DMS79 (cell line): ENCODE measurements at regions not wholly inside any gene's neighbourhood (a gene's known extent, or its start where the extent isn't known, plus 50 kb on each side); places are given as distances from the start of the nearest gene placed in this dataset.
"Not testable (repeated sequence)": the region's sequence is repeated elsewhere in the genome, so short reads cannot be mapped to it uniquely, and the experiment has no call there.

Source experiments
- DNase-seq: peaks from one replicate; lab custom pipeline; 2025; lab: John Stamatoyannopoulos, UW

DNA sequence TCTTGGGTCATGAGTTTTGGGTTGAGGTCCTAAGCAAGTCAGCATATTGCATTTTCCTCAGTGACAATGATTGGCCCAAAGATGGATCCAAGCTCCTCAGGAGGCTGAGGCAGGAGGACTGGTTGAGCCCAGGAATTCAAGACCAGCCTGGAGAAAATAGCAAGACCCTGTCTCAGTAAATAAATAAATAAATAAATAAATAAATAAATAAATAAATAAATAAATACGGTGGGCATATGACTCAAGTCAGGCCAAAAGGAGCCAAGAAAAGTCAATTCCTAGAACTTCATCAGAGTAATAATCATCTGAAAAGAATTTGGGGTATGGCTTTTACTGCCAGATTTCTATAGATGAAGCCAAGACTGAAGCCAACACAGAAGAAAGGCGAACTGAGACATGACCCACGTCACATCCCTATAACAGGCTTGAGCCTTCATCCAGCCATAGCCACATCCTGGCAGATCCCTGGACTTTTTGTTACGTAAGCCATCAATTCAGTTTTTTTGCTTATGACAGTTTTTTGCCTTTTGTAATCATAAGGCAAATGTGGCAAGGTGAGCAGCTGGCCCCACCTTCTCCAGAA is 88.5 kb upstream of the NFASC start:
- DNase-seq = no peak

DNA sequence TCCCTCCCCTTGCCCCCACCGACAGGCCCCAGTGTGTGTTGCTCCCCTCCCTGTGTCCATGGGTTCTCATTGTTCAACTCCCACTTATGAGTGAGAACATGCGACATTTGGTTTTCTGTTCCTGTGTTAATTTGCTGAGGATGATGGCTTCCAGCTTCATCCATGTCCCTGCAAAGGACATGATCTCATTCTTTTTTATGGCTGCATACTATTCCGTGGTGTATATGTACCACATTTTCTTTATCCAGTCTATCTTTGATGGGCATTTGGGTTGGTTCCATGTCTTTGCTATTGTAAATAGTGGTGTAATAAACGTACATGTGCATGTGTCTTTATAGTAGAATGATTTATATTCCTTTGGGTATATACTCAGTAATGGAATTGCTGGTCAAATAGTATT is 85.6 kb upstream of the NFASC start:
- not testable (repeated sequence) for DNase-seq

DNA sequence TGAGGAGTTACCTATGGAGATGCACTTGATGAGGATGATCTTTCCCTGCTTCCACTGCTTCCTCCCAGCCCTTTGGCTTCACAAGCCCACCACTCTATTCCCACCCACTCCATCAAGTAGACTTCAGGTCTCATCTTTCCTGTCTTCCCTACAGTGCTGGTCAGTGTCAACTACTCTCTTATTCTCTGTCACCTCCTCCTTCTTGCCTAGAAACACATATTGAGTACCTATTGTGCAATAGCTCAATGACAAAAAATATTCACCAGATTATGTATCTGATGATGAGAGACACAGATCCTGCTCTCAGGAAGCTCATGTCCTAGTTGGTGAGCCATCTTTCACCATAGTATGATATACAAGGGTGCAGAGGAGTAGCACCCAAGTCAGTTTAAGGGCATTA is 82.2 kb upstream of the NFASC start:
- no peak for DNase-seq

DNA sequence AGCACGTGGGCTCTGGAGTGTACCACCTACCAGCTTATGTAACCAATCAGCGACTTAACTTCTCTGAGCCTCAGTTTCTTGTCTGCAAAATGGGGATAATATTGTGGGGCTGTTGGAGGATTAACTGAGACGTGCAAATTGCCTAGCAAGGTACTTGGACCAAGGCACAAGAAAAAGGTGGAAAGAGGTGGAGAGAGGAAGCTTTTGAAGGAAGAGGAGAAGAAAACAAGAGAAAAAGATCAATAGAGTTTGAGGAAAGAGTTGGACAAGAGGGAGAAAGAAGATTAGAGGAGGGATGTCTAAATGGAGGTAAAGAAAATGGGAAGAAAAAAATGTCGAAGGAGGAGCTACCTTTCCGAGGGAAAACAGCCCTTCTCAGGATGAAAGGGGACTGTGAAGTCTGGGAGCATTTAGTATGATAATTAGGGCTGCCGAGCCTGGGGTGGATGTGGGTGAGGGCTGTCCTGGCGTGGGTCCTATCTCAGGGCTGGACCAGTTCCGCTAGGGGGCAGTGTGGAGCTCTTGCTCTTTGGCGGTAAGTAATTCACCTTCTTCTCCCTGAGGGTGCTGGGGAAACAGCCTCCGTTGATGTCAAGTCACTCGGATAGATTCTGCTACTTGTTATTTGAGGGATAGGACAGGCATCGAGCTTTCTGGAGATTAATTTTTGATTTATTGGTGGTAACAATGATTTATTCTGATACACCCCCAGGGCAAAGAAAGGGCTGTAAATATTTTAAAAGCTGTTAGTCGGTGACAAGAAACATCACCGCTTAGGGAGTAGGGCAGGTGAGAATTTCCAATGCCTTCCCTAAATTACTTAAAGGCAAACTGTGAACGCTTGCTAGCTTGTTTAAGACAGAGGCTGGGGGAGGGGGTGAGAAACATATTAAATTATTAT is 79.0 kb upstream of the NFASC start:
- no peak for DNase-seq

DNA sequence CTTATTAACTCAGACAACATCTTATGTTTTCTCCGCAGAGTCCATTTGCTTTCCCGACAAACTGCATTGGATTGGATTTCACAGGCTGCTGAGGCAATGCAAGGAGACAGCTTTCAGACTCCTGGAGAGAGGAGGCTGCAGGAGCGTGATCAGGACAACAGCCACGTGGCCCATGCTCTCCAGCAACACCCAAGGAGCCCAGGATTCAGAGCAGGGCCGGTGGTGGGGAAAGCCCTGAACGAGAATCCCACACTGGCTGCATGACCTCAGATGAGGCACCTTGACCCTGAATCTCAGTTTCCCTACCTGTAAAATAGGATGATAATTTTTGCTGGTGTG is 78.3 kb upstream of the NFASC start:
- DNase-seq = no peak

DNA sequence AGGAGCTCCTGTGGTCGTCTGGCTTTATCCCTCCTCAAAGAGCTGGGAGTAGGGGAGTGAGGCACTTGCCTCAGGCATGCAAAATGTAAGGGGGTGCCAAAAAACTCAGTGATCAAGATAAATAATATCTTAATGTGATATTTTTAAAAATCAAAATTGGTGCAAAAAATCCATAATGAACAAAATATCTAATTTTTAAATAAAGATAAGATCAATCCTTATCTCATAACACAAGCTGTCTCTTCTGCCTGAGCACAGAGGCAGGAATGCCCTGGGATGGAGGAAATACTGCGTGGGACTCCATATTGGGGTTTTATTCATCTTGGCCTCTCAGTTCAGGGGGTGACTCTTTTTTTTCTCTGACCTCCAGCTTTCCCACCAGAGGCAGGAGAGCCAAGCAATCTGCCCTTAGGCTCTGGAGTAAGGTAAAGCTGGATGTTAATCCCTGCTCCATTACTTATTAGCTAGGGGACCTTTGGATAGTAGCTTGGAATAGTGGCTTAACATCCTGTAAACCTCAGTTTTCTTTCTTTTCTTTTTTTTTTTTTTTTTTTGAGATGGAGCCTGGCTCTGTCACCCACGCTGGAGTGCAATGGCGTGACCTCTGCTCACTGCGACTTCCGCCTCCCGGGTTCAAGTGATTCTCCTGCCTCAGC is 77.3 kb upstream of the NFASC start:
- DNase-seq = no peak

DNA sequence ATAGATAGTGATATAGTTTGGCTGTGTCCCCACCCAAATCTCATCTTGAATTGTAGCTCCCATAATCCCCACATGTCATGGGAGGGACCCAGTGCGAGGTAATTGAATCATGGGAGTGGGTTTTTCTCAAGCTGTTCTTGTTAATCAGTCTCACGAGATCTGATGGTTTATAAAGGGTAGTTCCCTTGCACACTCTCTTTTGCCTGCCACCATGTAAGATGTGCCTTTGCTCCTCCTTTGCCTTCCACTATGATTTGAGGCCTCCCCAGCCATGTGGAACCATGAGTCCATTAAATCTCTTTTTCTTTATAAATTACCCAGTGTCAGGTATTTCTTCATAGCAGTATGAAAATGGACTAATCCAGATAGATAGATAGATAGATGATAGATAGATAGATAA is 73.8 kb upstream of the NFASC start:
- DNase-seq = not testable (repeated sequence)

- DNase-seq = no peak
These were observed 73.3 kb upstream of the NFASC start for GRCh38 chr1:204797401-204797800.

- no peak for DNase-seq
These were observed 71.0 kb upstream of the NFASC start for GRCh38 chr1:204799630-204800029.

- DNase-seq = no peak
These were observed 69.5 kb upstream of the NFASC start for GRCh38 chr1:204801211-204801610.

- no peak for DNase-seq
These were observed 68.1 kb upstream of the NFASC start for GRCh38 chr1:204802401-204803175.

DNA sequence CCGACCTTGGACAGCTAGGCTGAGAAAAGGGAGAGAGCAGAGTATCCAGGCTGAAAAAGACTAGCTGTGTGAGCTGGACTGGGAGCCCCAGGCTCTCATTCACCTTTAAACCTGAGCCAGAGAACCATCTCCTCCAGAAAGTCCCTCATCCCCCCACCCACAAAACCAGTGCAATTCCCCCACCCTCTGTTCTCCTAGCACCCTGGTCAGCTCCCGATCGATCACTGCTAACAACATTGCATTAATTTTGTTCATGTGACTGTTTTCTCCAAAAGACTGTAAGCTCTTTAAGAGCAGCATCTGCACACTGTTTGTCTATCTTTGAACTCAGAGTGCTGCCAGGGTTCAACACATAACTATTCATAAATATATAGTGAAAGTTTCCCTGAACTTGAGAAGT is 67.1 kb upstream of the NFASC start:
- no peak for DNase-seq

DNA sequence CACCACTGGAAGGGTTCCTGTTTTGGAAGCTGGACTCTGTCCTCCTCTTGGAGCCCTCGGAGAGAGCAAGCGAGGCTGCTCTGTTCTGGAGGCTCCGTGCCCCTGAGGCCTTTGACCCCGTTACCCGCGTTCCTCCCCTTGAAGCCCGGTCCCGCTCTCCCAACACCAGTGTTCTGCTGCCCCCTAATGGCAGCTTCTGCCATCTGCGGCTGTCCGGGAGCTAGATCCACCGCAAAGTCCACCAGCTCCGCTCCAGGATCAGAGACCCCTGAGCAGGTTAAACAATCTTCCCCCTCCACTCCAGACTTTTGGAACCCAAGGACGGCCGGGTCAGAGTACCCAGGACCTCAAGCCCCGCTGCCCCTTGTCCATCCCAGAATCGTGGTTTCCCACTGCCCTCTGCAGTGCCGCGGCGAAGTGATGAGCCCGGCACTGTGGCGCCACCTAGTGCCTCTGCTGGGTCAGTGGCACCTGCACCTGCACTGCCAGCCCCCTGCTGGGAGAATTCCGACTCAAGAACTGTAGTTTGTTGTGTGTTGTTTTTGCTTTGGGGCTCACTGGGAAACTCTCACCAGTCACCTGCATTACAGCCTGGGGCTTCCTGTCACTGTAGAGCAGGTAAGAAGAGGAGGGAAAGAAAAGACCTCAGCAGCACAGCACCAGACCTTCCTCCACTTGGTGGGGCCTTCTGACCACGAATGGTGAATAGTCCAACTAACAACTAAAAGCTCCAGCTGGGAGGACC is 63.5 kb upstream of the NFASC start:
- DNase-seq = peak; percentile 74

GRCh38 chr1:204809488-204809887 is 61.2 kb upstream of the NFASC start:
- no peak for DNase-seq

DNA sequence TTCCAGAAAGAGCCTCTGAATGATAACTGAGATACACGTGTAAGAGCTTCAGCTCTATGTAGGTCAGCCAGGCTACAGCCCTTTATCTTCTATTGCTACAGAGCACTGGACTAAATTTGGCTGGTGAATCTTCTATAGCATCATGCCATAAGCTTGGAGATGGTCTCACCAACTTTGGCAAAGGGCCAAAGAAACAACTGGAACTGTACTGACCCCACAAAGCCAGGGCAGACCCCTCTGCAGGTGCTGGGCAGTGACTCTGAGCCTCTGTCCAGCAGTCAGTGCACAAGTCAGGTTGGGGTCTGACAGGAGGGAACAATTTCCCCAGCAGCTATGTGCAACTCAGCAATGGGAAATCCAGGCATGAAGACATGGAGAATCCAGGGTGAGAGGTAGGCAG is 57.8 kb upstream of the NFASC start:
- DNase-seq = no peak

DNA sequence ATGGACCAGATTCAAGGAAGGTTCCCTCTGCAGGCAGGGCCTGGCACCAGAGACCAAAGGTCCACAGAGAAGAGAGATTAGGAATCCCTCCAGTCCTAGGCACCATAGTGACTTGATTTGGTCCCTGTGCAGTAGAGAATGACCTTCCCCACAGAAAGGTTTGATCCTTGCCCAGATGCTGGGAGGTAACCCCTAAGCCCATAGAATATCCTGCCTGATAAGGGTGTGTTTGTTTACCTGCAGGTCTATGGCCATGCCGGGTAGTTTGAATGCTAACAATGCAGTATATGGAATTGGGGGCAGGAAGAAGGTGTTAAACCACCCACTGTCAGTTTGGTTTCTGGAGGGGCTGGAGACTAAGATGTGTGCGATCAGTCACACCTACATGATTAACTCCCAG is 57.1 kb upstream of the NFASC start:
- no peak for DNase-seq

DNA sequence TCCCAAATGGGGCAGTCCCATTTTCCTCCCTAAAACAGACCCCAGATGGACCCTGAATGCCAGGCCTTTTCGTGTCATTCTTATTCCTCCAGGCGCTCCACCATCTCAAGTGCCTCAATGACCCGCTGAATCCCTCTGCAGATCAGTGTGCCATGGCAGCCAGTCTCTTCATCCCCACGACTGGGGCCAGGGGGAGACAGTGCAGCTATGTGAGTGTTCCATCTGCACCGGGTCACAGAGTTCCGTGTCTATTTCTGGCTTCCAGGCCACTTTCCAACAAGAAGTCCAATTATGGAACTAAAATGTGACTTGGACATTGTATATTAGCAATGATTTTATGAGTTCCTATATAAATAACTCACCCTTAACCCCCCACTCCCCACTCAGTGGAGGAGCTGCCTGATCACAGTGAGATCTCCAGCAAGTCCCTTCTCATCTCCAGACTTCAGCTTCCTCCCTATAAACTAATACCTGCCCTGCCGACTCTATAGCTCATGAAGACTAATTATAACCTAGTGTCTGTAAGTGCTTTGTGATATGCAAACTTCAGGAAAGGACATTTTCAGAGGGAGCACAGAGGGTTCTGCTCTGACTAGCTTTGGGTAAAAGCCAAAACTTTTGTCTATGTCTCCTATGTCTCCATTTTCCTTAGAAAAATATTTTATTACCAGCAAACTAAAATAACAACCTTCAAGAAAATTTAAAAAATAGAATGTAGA is 56.3 kb upstream of the NFASC start:
- DNase-seq = no peak

DNA sequence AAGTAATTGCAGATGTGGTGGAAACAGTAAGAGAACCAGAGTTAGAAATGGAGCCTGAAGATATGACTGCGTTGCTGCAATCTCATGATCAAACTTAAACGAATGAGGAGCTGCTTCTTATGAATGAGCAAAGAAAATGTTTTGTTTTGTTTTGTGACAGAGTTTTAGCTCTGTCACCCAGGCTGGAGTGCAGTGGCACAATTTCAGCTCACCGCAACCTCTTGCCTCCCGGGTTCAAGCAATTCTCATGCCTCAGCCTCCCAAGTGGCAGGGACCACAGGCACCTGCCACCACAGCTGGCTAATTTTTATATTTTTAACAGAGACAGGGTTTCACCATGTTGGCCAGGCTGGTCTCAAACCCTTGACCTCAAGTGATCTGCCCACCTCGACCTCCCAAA is 53.3 kb upstream of the NFASC start:
- DNase-seq = no peak

DNA sequence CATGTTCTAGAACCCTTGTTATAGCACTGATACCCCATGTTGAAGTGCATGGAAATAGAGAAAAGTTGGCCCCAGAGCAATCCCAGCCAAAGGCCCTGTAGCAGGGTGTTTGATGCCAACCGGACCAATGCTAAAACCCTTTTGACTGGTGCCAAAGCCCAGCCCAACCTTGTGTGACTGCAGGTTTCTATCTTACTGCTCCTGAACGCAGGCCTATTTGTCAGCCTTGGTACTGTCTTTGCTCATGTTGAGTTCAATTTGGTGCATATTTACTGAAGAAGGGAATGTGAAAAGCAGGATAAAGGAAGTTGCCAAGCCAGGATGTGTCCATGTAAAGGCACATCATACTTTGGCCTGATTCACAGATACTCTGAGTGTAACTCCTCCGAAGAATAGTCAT is 51.7 kb upstream of the NFASC start:
- no peak for DNase-seq

- DNase-seq = no peak
These were observed 51.2 kb upstream of the NFASC start for GRCh38 chr1:204819495-204819894.
